ENCODE measurements at regions not wholly inside any gene's neighbourhood (a gene's known extent, or its start where the extent isn't known, plus 50 kb on each side); places are given as distances from the start of the nearest gene placed in this dataset.

- Mint-ChIP-seq H3K27ac (no peak overlapping the region), H3K36me3 (ENCODE audit: insufficient read depth) (no peaks in the 10 kb centered on the region), H3K9me3 (ENCODE audit: low read depth) (no peaks in the 10 kb centered on the region), H3K4me3 (ENCODE audit: low read depth) (no peak overlapping the region), H3K27me3 (peaks cover 5% of the 10 kb centered on the region), H3K4me1 (ENCODE audit: low read depth) (peaks cover 5% of the 10 kb centered on the region)
- TF ChIP-seq, protein P1, sequence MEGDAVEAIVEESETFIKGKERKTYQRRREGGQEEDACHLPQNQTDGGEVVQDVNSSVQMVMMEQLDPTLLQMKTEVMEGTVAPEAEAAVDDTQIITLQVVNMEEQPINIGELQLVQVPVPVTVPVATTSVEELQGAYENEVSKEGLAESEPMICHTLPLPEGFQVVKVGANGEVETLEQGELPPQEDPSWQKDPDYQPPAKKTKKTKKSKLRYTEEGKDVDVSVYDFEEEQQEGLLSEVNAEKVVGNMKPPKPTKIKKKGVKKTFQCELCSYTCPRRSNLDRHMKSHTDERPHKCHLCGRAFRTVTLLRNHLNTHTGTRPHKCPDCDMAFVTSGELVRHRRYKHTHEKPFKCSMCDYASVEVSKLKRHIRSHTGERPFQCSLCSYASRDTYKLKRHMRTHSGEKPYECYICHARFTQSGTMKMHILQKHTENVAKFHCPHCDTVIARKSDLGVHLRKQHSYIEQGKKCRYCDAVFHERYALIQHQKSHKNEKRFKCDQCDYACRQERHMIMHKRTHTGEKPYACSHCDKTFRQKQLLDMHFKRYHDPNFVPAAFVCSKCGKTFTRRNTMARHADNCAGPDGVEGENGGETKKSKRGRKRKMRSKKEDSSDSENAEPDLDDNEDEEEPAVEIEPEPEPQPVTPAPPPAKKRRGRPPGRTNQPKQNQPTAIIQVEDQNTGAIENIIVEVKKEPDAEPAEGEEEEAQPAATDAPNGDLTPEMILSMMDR (IDR thresholded peaks at IDR 0.05; ENCODE audit: unreplicated experiment): no peak
- DNase-seq (ENCODE audit: low spot score, unreplicated experiment): no peak
These were observed 448.4 kb downstream of the COG6 start for GRCh38 chr13:40103864-40104263.

DNA sequence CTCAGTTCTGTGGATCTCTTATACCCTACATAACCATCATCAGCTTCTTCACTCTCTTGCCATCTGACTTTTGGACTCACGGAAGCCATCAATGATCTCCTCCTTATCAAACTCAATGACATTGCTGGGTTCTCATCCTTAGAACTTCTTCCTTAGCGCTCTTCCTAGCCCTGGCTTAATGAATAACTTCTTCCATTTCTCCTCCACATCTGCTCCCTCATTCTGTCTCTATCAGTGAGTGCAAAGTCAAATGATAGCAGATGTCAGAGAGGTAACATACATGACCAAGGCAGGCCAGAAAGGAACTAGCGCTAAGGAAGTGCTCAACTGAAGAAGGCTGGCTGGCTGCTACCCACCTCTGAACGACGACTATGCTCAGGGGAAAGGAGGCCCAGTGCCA is 449.8 kb downstream of the COG6 start:
- Mint-ChIP-seq H3K27ac (no peak overlapping the region), H3K27me3 (peaks cover 5% of the 10 kb centered on the region), H3K9me3 (ENCODE audit: low read depth) (peaks cover 3% of the 10 kb centered on the region), H3K4me1 (ENCODE audit: low read depth) (peaks cover 5% of the 10 kb centered on the region), H3K4me3 (ENCODE audit: low read depth) (no peak overlapping the region), H3K36me3 (ENCODE audit: insufficient read depth) (no peaks in the 10 kb centered on the region)
- DNase-seq (ENCODE audit: low spot score, unreplicated experiment): no peak
- TF ChIP-seq, protein P1 (IDR thresholded peaks at IDR 0.05; ENCODE audit: unreplicated experiment): no peak

DNA sequence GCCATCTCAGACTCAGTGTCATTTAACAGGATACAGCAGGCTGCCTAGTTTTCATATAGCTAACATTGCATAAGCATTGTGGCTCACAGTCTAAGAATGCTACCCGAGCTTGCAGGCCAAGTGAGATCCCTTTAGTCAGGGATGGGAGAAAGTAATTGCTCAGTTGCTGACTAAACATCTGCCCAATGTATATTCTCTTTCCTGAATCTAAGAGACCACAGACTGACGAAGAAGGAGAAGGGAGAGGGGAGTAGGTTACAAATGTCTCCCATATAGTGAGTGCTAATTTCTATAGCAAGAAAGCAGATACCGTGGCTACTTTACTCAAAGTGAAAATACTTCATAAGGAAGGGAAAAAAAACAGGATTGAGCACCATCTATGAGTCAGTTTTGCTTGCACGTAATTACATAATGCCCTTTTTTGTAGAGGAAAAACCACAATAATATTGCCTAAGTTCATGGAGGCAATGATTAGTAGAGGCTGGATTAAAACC is 453.9 kb downstream of the COG6 start:
- Mint-ChIP-seq H3K27me3 (peaks cover under 1% of the 10 kb centered on the region), H3K36me3 (ENCODE audit: insufficient read depth) (no peaks in the 10 kb centered on the region), H3K9me3 (ENCODE audit: low read depth) (peaks cover 3% of the 10 kb centered on the region), H3K4me3 (ENCODE audit: low read depth) (no peak overlapping the region), H3K4me1 (ENCODE audit: low read depth) (peaks cover 1% of the 10 kb centered on the region), H3K27ac (no peak overlapping the region)
- TF ChIP-seq, protein P1 (IDR thresholded peaks at IDR 0.05; ENCODE audit: unreplicated experiment): no peak
- no peak for DNase-seq (ENCODE audit: low spot score, unreplicated experiment)

- H3K27ac Mint-ChIP-seq: no peak overlapping the region
- H3K36me3 Mint-ChIP-seq (ENCODE audit: insufficient read depth): no peaks in the 10 kb centered on the region
- peaks cover 3% of the 10 kb centered on the region for H3K9me3 Mint-ChIP-seq (ENCODE audit: low read depth)
- H3K27me3 Mint-ChIP-seq: no peaks in the 10 kb centered on the region
- H3K4me1 Mint-ChIP-seq (ENCODE audit: low read depth): peaks cover 22% of the 10 kb centered on the region
- no peak overlapping the region for H3K4me3 Mint-ChIP-seq (ENCODE audit: low read depth)
- TF ChIP-seq, protein P1 (IDR thresholded peaks at IDR 0.05; ENCODE audit: unreplicated experiment): no peak
- no peak for DNase-seq (ENCODE audit: low spot score, unreplicated experiment)
These were observed 458.3 kb downstream of the COG6 start for GRCh38 chr13:40113643-40114304.

GRCh38 chr13:40114305-40114896 is 458.9 kb downstream of the COG6 start:
- no peak overlapping the region for H3K4me3 Mint-ChIP-seq (ENCODE audit: low read depth)
- TF ChIP-seq, protein P1 (IDR thresholded peaks at IDR 0.05; ENCODE audit: unreplicated experiment): no peak
- DNase-seq (ENCODE audit: low spot score, unreplicated experiment): no peak
- H3K9me3 Mint-ChIP-seq (ENCODE audit: low read depth): peaks cover 5% of the 10 kb centered on the region
- H3K27ac Mint-ChIP-seq: no peak overlapping the region
- peaks cover 22% of the 10 kb centered on the region for H3K4me1 Mint-ChIP-seq (ENCODE audit: low read depth)
- no peaks in the 10 kb centered on the region for H3K27me3 Mint-ChIP-seq
- H3K36me3 Mint-ChIP-seq (ENCODE audit: insufficient read depth): no peaks in the 10 kb centered on the region
